Posterior vena cava (tissue), 2 donors: ENCODE measurements at regions not wholly inside any gene's neighbourhood (a gene's known extent, or its start where the extent isn't known, plus 50 kb on each side); places are given as distances from the start of the nearest gene placed in this dataset.

Experiments used
- DNase-seq: peaks from one replicate; pipeline ENCODE4 v3.0.0-alpha.2; 2020; ENCODE audit warnings: low spot score
- intact Hi-C, 2 donors: fragments of 100-400 bp; cut with DNase I; formaldehyde crosslinking; loops; one replicate each; pipeline versions ENCODE4 v1.14.1 to v1.14.2; 2022 to 2023
- donor health status: DM: yes; HTN: yes; CAD: no.
- donor health status: DM: yes; HTN: yes; CAD: no.

DNA sequence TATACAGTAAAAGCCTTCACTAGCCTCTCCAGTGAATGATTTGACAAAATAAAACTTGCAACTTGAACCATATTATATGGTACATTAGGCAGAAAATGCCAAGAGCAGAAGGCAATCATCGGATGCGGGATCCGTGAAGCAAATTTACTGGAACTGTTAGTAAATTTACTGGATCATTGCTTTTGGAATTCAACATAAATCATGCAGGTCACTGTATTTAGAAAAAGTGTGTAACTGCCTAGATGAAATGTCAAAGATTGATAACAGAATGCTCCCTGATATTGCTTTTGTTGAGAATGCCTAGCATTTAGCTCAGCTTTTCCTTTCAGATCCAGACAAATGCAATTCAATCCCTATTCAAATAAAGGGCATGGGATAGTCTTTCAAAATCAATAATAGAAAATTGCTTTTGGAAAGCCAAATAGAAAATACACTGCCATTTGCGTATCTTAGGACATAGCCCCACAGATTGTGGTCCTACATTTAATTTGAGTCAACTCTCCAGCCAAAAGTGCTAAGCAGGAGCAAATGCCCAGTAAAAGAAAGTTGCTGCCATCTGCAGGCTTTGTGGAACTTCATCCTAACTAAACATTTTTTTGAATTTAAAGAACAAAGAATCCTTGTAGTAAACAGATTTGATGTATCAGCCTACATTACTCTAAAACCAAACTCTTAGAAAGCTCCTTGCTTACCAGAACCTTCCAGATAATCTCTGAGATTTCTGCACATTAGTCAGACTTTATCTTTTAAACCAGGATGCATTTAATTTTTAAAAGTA lies 109.5 kb upstream of the HSF2 start:
- DNase-seq, result no peak
- intact Hi-C loops, result no loop called here

DNA sequence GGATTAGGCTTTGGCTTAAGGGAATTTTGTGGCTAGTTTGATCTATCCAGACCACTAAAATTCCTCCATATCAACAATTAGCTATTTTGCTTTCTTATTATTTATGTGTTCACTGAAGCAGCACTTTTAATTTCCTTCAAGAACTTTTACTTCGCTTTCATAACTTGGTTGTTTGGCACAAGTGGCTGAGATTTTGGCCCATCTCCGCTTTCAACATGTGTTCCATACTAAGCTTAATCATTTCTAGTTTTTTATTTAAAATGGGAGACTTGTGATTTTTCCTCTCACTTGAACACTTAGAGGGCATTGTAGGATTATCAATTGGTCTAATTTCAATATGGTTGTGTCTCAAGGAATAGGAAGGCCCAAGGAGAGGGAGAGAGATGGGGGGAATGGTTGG lies 102.4 kb upstream of the HSF2 start:
- intact Hi-C loops, result no loop called here
- no peak for DNase-seq

DNA sequence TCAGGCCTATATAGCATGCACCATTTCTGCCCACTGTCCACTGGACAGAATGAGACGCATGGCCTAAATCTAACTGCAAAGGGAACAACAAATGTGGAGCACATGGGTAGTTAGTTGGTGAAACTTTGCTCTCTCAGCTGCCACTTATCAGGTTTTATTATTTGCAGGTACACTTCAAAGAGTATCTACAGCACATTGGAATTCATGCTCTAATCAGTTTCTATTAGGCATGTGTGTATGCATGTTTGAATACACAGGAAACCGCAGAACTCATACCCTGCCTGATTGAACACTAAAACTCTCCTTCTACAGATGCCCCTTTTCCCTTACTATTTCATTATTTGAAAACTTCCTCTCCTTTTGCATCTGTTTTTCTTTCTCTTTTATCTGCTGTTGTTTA lies 97.4 kb upstream of the HSF2 start:
- no peak for DNase-seq
- intact Hi-C loops, result no loop called here

DNA sequence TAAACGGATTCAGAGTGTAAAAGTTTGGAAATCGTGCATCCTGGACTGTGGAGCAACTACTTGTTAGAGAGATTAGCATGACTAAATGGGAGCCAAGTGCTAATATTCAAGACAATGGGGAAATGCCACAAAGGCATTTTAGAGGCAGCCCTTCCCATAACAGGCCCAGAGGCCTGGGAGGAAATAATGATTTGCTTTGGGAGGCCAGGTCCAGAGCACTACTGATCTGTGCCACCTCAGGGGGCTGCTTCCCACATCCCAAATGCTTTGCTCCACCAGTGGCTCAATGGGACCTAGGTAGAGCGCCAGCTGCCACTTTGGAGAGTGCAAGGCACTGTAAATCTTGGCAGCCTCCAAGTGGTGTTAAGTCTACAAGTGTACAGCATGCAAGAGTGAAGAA lies 91.9 kb upstream of the HSF2 start:
- intact Hi-C loops, result no loop called here
- no peak for DNase-seq

- intact Hi-C loops, result no loop called here
- DNase-seq, result no peak
Observed at GRCh38 chr6:122308074-122308473, 91.4 kb upstream of the HSF2 start.

- intact Hi-C loops, result no loop called here
- no peak for DNase-seq
Observed at GRCh38 chr6:122315842-122316241, 83.6 kb upstream of the HSF2 start.

- intact Hi-C loops, result no loop called here
- DNase-seq, result no peak
Observed at GRCh38 chr6:122322824-122323223, 76.6 kb upstream of the HSF2 start.

DNA sequence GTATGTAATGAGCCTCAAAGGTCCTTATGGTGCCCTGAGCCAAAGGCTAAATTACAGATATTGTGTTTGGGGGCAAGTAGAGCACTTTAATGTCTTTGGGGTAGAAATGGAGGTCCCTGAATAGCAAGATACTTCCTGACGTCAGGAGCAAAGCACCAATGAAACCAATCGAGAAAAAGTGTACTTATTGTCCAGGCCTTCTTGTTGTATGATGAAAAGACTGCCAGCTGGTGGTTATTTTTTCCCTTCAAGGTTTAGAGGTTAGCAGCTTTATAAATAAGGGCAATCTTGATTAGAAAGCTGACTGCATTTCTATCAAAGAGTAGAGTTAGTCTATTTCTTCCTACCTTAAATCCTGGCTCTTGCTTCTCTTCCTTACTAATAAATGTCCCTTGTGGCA lies 76.1 kb upstream of the HSF2 start:
- DNase-seq, result no peak
- intact Hi-C loops, result no loop called here

DNA sequence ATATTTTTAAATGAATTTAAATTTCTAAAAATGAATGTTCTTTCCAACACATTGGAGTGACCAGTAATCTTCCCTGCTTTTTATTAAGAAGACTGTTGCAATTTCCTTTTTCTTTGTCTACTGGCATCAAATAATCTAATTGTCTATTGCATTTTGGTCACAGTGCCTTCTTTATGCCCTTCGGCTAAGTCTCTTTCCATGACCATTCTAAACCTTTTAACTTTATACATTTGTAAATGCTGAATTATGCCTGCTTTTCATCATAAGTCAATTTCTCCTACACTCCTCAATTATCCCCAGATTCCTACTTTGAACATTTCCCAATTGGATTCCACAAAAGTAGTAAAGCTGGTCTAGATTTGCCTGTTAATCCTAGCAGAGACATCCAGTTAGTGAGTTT lies 69.1 kb upstream of the HSF2 start:
- intact Hi-C loops, result no loop called here
- no peak for DNase-seq

DNA sequence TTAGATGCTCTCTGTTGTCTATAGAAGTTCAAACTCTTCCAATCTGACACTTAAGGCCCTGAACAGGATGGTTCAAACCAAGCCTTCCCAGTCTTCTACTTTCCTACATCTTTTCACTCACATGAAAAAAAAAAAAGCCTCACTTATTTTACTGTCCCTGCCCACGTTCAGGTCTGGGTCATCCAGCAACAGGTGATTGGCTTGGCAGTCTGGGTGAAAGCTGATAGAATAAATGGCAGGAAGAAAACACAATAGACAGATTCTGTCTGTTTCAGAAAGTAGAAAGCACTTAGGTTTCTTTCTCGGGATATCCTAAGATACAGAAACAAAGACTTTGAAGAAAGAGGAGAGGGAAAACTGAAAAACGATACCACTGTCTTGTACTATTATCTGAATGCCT lies 61.8 kb upstream of the HSF2 start:
- DNase-seq, result no peak
- intact Hi-C loops, result no loop called here

DNA sequence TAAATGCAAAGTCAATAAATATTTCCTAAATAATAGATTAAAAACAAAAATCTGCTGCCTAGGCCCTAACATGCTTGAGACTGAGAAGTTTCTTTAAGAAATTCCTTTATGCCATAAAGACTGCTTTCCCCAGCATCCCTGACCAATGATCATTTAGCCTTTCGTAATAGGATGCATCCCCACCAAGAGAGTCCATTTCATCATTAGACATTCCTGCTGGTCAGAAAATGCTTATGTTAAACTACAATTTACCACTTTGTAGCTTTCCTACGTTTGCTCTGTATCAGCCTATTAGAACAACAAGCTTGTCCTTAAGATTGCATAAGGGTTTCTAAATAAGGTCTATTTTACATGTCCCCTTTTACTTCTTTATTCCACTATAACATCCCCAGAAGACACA lies 59.8 kb upstream of the HSF2 start:
- no peak for DNase-seq
- intact Hi-C loops, result no loop called here

DNA sequence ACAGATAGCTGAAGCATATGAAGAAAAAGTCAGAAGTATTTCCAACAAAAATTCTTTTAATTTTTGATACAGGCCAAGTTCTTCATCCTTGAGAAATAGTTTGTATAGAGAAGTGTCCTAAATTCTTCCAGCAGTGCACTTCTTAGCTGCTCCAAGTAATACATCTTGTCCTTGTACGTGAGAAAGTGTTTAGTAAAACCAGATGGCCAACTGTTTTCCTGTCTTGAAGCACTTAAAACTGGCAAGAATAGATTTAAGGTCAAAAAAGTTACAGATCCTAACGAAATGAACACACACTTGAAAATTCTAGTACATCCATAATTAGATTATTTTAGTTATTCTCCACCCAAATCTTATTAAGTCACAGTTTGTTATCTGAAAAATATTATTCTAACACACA lies 52.2 kb upstream of the HSF2 start:
- DNase-seq, result no peak
- intact Hi-C loops, result no loop called here

DNA sequence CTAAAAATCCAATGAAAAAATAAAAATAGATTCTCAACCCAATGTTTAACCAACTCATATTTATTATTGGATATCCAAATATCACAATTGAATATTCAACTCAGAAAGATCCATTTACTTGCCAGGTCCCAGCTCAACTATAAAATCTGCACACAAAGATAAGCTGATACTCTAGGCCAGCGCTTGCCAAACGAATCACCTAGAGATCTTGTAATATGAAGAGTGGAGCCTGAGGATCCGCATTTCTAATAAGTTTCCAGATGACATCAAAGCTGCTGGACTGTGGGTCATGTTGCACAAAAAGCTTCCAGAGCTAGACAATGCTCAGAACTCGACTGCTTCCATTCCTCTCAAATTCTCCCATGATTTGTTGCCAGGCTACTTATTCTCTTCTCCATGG lies 51.7 kb upstream of the HSF2 start:
- no peak for DNase-seq
- intact Hi-C loops, result no loop called here
